Coronary artery (tissue), 2 donors: ENCODE measurements at regions not wholly inside any gene's neighbourhood (a gene's known extent, or its start where the extent isn't known, plus 50 kb on each side); places are given as distances from the start of the nearest gene placed in this dataset.

Source experiments
- DNase-seq: peaks from one replicate; pipeline ENCODE4 v3.0.0-alpha.2; 2017; ENCODE audit warnings: low spot score
- H3K27ac ChIP-seq, 2 donors: fragments of 200-600 bp; sonication (generic); one replicate each; pipeline ENCODE4 v1.5.1; 2016 to 2019
- H3K4me3 ChIP-seq: fragments of 200-600 bp; sonication (generic); 2 replicates; pipeline ENCODE4 v1.5.1; 2016; ENCODE audit warnings: mild to moderate bottlenecking, moderate library complexity
- TF ChIP-seq, protein P1 (sequence below): fragments of 200-600 bp; sonication (generic); IDR thresholded peaks from one replicate; pipeline ENCODE4 v1.5.1; 2019; ENCODE audit warnings: antibody characterized with exemption

DNA sequence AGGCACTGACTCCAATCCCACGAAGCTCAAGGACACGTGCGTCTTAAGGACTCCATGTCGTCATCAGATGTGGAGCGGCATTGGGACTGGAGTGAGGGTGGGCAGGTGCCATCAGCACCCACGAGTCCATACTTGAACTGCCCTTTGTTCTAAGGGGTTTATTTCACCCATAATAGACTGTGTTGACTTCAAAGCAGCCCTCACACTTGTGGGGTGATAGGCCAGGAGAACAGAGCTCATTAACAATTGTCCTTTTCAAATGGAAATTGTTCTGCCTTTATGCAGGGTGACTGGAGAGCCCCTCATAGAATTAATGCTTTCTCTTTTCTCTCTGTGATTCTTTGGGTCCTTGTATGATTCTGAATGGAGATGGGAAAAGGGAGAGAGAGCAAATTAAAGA is 376.9 kb upstream of the MGMT start:
- TF ChIP-seq, protein P1, sequence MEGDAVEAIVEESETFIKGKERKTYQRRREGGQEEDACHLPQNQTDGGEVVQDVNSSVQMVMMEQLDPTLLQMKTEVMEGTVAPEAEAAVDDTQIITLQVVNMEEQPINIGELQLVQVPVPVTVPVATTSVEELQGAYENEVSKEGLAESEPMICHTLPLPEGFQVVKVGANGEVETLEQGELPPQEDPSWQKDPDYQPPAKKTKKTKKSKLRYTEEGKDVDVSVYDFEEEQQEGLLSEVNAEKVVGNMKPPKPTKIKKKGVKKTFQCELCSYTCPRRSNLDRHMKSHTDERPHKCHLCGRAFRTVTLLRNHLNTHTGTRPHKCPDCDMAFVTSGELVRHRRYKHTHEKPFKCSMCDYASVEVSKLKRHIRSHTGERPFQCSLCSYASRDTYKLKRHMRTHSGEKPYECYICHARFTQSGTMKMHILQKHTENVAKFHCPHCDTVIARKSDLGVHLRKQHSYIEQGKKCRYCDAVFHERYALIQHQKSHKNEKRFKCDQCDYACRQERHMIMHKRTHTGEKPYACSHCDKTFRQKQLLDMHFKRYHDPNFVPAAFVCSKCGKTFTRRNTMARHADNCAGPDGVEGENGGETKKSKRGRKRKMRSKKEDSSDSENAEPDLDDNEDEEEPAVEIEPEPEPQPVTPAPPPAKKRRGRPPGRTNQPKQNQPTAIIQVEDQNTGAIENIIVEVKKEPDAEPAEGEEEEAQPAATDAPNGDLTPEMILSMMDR, result no peak
- no peak overlapping the region for H3K27ac ChIP-seq
- no peak for DNase-seq
- no peak overlapping the region for H3K4me3 ChIP-seq

DNA sequence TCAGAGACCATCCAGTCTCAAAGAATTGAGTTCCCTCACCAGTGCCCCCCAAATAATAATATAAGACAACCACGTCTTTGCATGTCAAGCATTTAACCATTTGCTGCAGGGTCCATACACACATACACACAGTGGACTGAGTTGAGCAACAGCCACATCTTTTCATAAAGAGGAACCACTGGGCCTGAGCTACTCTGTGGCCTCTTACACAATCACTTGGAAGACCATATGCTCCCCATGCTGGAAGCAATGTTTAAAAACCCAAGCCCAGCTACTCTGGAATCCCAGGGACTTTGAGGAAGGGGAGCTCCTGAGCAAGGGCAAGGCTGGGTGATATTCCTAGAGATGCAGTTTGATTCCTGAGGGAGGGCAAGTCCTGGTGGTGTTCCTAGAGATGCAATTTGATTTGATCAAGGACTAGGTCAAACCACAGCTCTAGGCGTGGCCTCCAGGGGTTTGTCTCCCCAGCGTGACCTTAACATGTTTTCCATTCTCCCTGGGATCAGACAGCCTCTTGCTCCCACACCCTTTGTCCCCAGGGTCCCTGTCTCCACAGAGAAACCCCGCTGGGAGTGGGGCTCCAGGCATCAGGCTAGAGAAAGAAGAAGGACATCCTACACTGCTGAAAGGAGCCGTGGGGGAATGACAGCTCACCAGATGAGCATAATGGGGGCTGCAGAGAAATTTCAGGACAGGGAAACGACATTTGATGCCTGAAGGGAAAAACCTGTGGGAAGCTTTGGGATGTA is 376.2 kb upstream of the MGMT start:
- H3K27ac ChIP-seq, result no peak overlapping the region
- TF ChIP-seq, protein P1, result no peak
- no peak overlapping the region for H3K4me3 ChIP-seq
- no peak for DNase-seq

DNA sequence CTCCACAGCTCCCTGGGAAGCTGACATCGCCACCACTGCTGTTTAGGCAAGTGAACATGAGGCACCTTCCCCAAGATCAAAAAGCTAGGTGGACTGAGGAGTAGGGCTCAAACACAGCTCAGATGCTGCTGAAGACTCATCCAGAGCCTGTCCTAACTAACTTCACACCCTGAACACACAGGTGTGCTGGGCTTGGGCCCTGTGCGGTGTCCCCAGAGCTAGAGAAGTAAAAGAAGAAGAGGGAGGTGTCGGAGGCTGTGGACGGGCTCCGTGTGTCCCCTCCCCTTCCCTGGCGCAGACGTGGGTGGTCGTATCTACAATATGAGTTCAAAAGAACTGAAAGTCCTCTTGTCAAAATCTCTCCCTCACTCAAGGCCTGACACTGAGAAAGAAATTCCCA is 373.4 kb upstream of the MGMT start:
- TF ChIP-seq, protein P1, result no peak
- Histone ChIP-seq H3K4me3 (no peak overlapping the region), H3K27ac (no peak overlapping the region)
- DNase-seq, result no peak

DNA sequence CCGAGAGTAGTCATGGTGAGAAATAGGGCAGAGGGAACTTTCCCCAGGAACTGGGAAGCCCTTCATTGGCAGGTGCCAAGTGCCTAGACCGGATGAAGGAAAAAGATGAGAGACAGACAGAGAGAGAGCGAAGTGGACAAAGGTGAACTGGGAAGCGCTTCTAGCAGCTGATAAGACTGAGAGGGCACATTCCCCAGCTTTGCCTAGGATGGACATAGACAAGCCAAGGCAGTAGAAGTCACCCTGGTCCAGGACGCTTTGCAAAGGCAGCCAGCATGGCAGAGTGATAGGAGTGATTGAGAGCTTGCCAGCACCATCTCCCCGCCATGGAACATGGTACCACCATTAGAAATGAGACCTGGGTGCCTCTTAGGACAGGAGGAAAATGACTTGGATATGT is 372.8 kb upstream of the MGMT start:
- H3K4me3 ChIP-seq, result no peak overlapping the region
- H3K27ac ChIP-seq, result no peak overlapping the region
- DNase-seq, result no peak
- TF ChIP-seq, protein P1, result no peak

DNA sequence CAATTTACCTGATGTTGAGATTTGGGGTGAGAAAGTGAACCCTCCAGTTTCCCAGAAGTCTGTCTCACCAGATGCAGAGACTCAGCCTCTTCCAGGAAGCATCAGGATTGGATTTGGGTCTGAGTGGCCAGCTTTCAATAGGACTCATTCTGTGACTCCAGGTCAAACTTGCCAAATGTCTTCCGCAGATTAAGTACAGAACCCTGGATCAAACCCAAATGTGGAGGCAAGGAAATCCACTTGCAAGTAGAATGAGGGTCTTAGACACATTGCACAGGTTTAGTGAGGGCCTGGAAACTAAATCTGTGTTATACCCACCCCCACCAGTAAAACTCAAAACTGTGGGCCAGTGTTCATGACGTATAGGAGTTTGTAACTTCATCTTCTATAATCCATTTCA is 372.2 kb upstream of the MGMT start:
- no peak overlapping the region for H3K27ac ChIP-seq
- no peak overlapping the region for H3K4me3 ChIP-seq
- DNase-seq, result no peak
- TF ChIP-seq, protein P1, result no peak

DNA sequence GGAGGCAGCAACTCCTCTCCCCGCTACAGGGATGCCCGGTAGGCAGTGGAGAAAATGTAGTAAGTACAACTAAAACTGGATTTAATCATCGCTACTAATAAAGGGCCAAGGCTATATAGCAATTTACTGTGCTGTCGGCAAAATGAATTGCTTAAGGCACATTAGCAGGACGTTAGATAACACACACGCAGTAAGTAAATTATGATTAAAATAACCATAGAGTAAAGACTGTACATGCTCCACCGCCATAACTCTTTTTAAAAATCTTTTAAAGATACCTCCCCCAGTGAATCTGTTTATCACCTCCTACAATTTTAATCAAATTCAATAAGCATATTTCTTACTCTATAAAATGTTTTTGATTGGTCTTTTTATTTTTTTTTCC is 371.4 kb upstream of the MGMT start:
- DNase-seq, result no peak
- Histone ChIP-seq H3K4me3 (no peak overlapping the region), H3K27ac (peak overlapping the region in 1 of 2 donors; percentile 19)
- TF ChIP-seq, protein P1, result no peak
